ENCODE measurements at regions not wholly inside any gene's neighbourhood (a gene's known extent, or its start where the extent isn't known, plus 50 kb on each side); places are given as distances from the start of the nearest gene placed in this dataset.
"Not testable (repeated sequence)": the region's sequence is repeated elsewhere in the genome, so short reads cannot be mapped to it uniquely, and the experiment has no call there.

GRCh38 chr19:14283813-14284520, 78.0 kb upstream of the ADGRL1 start:
- DNase-seq: not testable (repeated sequence)

GRCh38 chr19:14279270-14279669, 73.3 kb upstream of the ADGRL1 start:
- not testable (repeated sequence) for DNase-seq

- DNase-seq: no peak
These were observed 71.6 kb upstream of the ADGRL1 start for GRCh38 chr19:14277608-14278007.

- not testable (repeated sequence) for DNase-seq
These were observed 69.9 kb upstream of the ADGRL1 start for GRCh38 chr19:14275823-14276222.

GRCh38 chr19:14272623-14273022, 66.7 kb upstream of the ADGRL1 start:
- DNase-seq: no peak

- DNase-seq: no peak
These were observed 65.9 kb upstream of the ADGRL1 start for GRCh38 chr19:14271840-14272239.

- DNase-seq: not testable (repeated sequence)
These were observed 64.6 kb upstream of the ADGRL1 start for GRCh38 chr19:14270557-14270956.

GRCh38 chr19:14267224-14267741, 61.3 kb upstream of the ADGRL1 start:
- no peak for DNase-seq

GRCh38 chr19:14266208-14266607, 60.2 kb upstream of the ADGRL1 start:
- DNase-seq: not testable (repeated sequence)

- no peak for DNase-seq
These were observed 59.5 kb upstream of the ADGRL1 start for GRCh38 chr19:14265290-14266036.

GRCh38 chr19:14255902-14256649, 50.1 kb upstream of the ADGRL1 start:
- not testable (repeated sequence) for DNase-seq

All from stimulated activated CD4-positive, alpha-beta T cell treated with anti-CD3 and anti-CD28 coated beads, Interleukin-4, amount 100 ng/mL, for 24 hours (primary cell).